ENCODE measurements at regions not wholly inside any gene's neighbourhood (a gene's known extent, or its start where the extent isn't known, plus 50 kb on each side); places are given as distances from the start of the nearest gene placed in this dataset.

DNA sequence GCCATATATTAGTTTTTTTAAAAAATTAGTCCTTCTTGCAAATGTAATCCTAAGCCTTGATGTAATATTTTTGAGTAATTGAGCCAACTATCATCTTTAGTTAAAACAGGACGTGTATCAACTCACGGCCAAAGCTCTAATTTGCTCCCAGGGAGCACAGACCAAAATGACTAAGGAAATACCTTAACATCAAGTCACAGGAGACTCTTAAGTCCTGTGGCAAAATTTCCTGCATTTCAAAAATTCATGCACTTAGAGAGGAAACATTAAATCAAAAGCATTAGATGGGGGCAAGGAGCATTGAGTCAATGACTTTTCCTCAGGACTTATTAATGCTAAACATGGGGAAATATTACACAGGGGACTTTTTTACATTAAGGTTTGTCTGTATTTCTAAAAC is 276.0 kb downstream of the MFSD1 start:
- H3K4me2 ChIP-seq (ENCODE audit: low read depth, low read length) = no peak overlapping the region
- no peaks in the 10 kb centered on the region for H4K20me1 ChIP-seq (ENCODE audit: insufficient read depth, low read length)
- H3K9ac ChIP-seq (ENCODE audit: low read length) = no peak overlapping the region
- H3K4me3 ChIP-seq (ENCODE audit: low read length) = no peak overlapping the region
- H3K36me3 ChIP-seq (replicated peaks; ENCODE audit: insufficient read depth, low read length) = no peaks in the 10 kb centered on the region
- no peak overlapping the region for H2AFZ ChIP-seq (ENCODE audit: low read length)
- H3K27me3 ChIP-seq (replicated peaks; ENCODE audit: insufficient read depth, low read length) = no peaks in the 10 kb centered on the region
- no peaks in the 10 kb centered on the region for H3K9me3 ChIP-seq (replicated peaks; ENCODE audit: insufficient read depth, low read length)
- no peaks in the 10 kb centered on the region for H3K9me2 ChIP-seq (replicated peaks; ENCODE audit: insufficient read depth, low read length)
- TF ChIP-seq EZH2 (optimal IDR thresholded peaks at IDR 0.05; ENCODE audit: low read depth, low read length) (no peak), EZH2phosphoT487 (IDR thresholded peaks at IDR 0.05; ENCODE audit: low read length) (no peak)
- TF ChIP-seq, protein P1, sequence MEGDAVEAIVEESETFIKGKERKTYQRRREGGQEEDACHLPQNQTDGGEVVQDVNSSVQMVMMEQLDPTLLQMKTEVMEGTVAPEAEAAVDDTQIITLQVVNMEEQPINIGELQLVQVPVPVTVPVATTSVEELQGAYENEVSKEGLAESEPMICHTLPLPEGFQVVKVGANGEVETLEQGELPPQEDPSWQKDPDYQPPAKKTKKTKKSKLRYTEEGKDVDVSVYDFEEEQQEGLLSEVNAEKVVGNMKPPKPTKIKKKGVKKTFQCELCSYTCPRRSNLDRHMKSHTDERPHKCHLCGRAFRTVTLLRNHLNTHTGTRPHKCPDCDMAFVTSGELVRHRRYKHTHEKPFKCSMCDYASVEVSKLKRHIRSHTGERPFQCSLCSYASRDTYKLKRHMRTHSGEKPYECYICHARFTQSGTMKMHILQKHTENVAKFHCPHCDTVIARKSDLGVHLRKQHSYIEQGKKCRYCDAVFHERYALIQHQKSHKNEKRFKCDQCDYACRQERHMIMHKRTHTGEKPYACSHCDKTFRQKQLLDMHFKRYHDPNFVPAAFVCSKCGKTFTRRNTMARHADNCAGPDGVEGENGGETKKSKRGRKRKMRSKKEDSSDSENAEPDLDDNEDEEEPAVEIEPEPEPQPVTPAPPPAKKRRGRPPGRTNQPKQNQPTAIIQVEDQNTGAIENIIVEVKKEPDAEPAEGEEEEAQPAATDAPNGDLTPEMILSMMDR (IDR thresholded peaks at IDR 0.05; ENCODE audit: low read length) = no peak
- H3K79me2 ChIP-seq (ENCODE audit: low read length) = no peaks in the 10 kb centered on the region
- DNase-seq = no peak
- H3K4me1 ChIP-seq (ENCODE audit: low read length) = no peaks in the 10 kb centered on the region
- H3K27ac ChIP-seq (ENCODE audit: low read length) = no peak overlapping the region
- no peaks in the 10 kb centered on the region for H3F3A ChIP-seq (ENCODE audit: insufficient read depth, low read length)

DNA sequence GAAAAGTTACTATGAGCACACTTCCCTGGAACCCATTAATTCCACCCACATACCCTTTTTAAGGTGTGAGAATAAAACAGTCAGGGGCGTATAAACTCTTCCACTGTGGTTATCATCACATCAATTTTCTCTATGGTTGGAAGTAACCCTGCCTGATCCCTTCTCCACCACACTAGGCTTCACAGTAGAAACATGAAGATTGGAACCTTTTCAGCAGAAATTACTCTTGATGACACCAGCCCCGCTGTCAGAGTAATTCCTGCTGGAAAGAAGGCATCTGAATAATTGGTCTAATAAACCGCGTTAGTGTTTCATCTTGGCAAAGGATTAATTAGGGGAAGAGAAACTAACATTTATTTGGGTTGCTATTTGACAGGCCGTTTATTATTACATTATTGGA is 278.4 kb downstream of the MFSD1 start:
- no peaks in the 10 kb centered on the region for H3F3A ChIP-seq (ENCODE audit: insufficient read depth, low read length)
- DNase-seq = no peak
- no peak overlapping the region for H3K9ac ChIP-seq (ENCODE audit: low read length)
- no peaks in the 10 kb centered on the region for H3K9me3 ChIP-seq (replicated peaks; ENCODE audit: insufficient read depth, low read length)
- TF ChIP-seq EZH2phosphoT487 (IDR thresholded peaks at IDR 0.05; ENCODE audit: low read length) = no peak
- TF ChIP-seq EZH2 (optimal IDR thresholded peaks at IDR 0.05; ENCODE audit: low read depth, low read length) = no peak
- TF ChIP-seq, protein P1 (IDR thresholded peaks at IDR 0.05; ENCODE audit: low read length) = no peak
- no peaks in the 10 kb centered on the region for H3K27me3 ChIP-seq (replicated peaks; ENCODE audit: insufficient read depth, low read length)
- H2AFZ ChIP-seq (ENCODE audit: low read length) = no peak overlapping the region
- H3K4me3 ChIP-seq (ENCODE audit: low read length) = no peak overlapping the region
- no peaks in the 10 kb centered on the region for H3K79me2 ChIP-seq (ENCODE audit: low read length)
- H3K9me2 ChIP-seq (replicated peaks; ENCODE audit: insufficient read depth, low read length) = no peaks in the 10 kb centered on the region
- no peaks in the 10 kb centered on the region for H3K4me1 ChIP-seq (ENCODE audit: low read length)
- H3K36me3 ChIP-seq (replicated peaks; ENCODE audit: insufficient read depth, low read length) = no peaks in the 10 kb centered on the region
- no peak overlapping the region for H3K27ac ChIP-seq (ENCODE audit: low read length)
- H3K4me2 ChIP-seq (ENCODE audit: low read depth, low read length) = no peak overlapping the region
- no peaks in the 10 kb centered on the region for H4K20me1 ChIP-seq (ENCODE audit: insufficient read depth, low read length)

DNA sequence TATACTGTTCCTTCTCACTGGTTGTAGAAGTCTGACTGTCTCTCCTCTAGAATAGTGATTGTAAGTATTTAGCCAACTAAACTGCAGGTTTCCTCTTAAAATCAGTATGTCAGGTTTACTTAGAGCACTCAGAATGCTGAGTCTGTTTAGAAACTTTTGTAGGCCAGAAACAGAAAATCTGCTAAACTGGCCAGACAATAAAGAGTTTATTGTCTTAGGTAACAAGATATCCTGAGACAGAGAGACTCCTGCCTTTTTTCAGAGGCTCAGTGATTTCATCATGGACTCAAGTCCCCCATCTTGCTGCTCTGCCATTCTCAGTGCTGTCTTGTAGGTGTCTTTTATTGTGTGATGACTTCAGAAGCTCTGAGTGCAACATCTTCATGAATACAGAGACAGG is 279.0 kb downstream of the MFSD1 start:
- H3K27me3 ChIP-seq (replicated peaks; ENCODE audit: insufficient read depth, low read length) = no peaks in the 10 kb centered on the region
- H3K9me2 ChIP-seq (replicated peaks; ENCODE audit: insufficient read depth, low read length) = no peaks in the 10 kb centered on the region
- H3K4me1 ChIP-seq (ENCODE audit: low read length) = no peaks in the 10 kb centered on the region
- no peak overlapping the region for H2AFZ ChIP-seq (ENCODE audit: low read length)
- H3K9ac ChIP-seq (ENCODE audit: low read length) = no peak overlapping the region
- no peaks in the 10 kb centered on the region for H3K36me3 ChIP-seq (replicated peaks; ENCODE audit: insufficient read depth, low read length)
- no peaks in the 10 kb centered on the region for H3K79me2 ChIP-seq (ENCODE audit: low read length)
- no peaks in the 10 kb centered on the region for H3K9me3 ChIP-seq (replicated peaks; ENCODE audit: insufficient read depth, low read length)
- H3F3A ChIP-seq (ENCODE audit: insufficient read depth, low read length) = no peaks in the 10 kb centered on the region
- no peak for DNase-seq
- TF ChIP-seq EZH2phosphoT487 (IDR thresholded peaks at IDR 0.05; ENCODE audit: low read length) = no peak
- no peak for TF ChIP-seq EZH2 (optimal IDR thresholded peaks at IDR 0.05; ENCODE audit: low read depth, low read length)
- TF ChIP-seq, protein P1 (IDR thresholded peaks at IDR 0.05; ENCODE audit: low read length) = no peak
- no peaks in the 10 kb centered on the region for H4K20me1 ChIP-seq (ENCODE audit: insufficient read depth, low read length)
- H3K4me2 ChIP-seq (ENCODE audit: low read depth, low read length) = no peak overlapping the region
- H3K4me3 ChIP-seq (ENCODE audit: low read length) = no peak overlapping the region
- no peak overlapping the region for H3K27ac ChIP-seq (ENCODE audit: low read length)

Measured in MM.1S (cell line).